ENCODE measurements at regions not wholly inside any gene's neighbourhood (a gene's known extent, or its start where the extent isn't known, plus 50 kb on each side); places are given as distances from the start of the nearest gene placed in this dataset.

GRCh38 chr7:84638339-84638697 lies 443.7 kb upstream of the SEMA3A start:
- H3K9me3 ChIP-seq (ENCODE audit: insufficient read depth, low read length, severe bottlenecking), result no peaks in the 10 kb centered on the region
- no peak overlapping the region for H3K4me2 ChIP-seq (ENCODE audit: insufficient read depth, low read length)
- no peaks in the 10 kb centered on the region for H3K4me1 ChIP-seq (ENCODE audit: insufficient read depth, low read length)
- no peak overlapping the region for H3K27ac ChIP-seq (ENCODE audit: low read length)
- H4K20me1 ChIP-seq (ENCODE audit: insufficient read depth, low read length), result no peaks in the 10 kb centered on the region
- no peak for TF ChIP-seq EZH2 (IDR thresholded peaks at IDR 0.05; ENCODE audit: borderline replicate concordance, low read depth, low read length, severe bottlenecking)
- TF ChIP-seq, protein P1, sequence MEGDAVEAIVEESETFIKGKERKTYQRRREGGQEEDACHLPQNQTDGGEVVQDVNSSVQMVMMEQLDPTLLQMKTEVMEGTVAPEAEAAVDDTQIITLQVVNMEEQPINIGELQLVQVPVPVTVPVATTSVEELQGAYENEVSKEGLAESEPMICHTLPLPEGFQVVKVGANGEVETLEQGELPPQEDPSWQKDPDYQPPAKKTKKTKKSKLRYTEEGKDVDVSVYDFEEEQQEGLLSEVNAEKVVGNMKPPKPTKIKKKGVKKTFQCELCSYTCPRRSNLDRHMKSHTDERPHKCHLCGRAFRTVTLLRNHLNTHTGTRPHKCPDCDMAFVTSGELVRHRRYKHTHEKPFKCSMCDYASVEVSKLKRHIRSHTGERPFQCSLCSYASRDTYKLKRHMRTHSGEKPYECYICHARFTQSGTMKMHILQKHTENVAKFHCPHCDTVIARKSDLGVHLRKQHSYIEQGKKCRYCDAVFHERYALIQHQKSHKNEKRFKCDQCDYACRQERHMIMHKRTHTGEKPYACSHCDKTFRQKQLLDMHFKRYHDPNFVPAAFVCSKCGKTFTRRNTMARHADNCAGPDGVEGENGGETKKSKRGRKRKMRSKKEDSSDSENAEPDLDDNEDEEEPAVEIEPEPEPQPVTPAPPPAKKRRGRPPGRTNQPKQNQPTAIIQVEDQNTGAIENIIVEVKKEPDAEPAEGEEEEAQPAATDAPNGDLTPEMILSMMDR (IDR thresholded peaks at IDR 0.05; ENCODE audit: borderline replicate concordance, extremely low read depth, low read length, poor library complexity, severe bottlenecking), result no peak
- H3K9ac ChIP-seq (ENCODE audit: low read depth, low read length), result no peak overlapping the region
- H3K4me3 ChIP-seq (ENCODE audit: low read depth in 1 of 2, low read length in 2 of 2), result no peak overlapping the region
- no peaks in the 10 kb centered on the region for H3K36me3 ChIP-seq (ENCODE audit: insufficient read depth, low read length)
- no peaks in the 10 kb centered on the region for H3K27me3 ChIP-seq (ENCODE audit: insufficient read depth, low read length, poor library complexity)
- no peak for ATAC-seq (ENCODE audit: insufficient read depth, low read depth)
- no peak overlapping the region for H2AFZ ChIP-seq (ENCODE audit: low read depth, low read length)
- H3K79me2 ChIP-seq (ENCODE audit: insufficient read depth, low read length), result no peaks in the 10 kb centered on the region
- DNase-seq, result no peak

GRCh38 chr7:84637568-84638338 lies 443.2 kb upstream of the SEMA3A start:
- Histone ChIP-seq H3K4me2 (ENCODE audit: insufficient read depth, low read length) (no peak overlapping the region), H3K9ac (ENCODE audit: low read depth, low read length) (no peak overlapping the region), H3K4me1 (ENCODE audit: insufficient read depth, low read length) (no peaks in the 10 kb centered on the region), H3K27me3 (ENCODE audit: insufficient read depth, low read length, poor library complexity) (no peaks in the 10 kb centered on the region), H4K20me1 (ENCODE audit: insufficient read depth, low read length) (no peaks in the 10 kb centered on the region), H3K4me3 (ENCODE audit: low read depth in 1 of 2, low read length in 2 of 2) (no peak overlapping the region), H3K27ac (ENCODE audit: low read length) (no peak overlapping the region), H3K9me3 (ENCODE audit: insufficient read depth, low read length, severe bottlenecking) (no peaks in the 10 kb centered on the region), H3K79me2 (ENCODE audit: insufficient read depth, low read length) (no peaks in the 10 kb centered on the region), H3K36me3 (ENCODE audit: insufficient read depth, low read length) (no peaks in the 10 kb centered on the region), H2AFZ (ENCODE audit: low read depth, low read length) (no peak overlapping the region)
- TF ChIP-seq, protein P1 (IDR thresholded peaks at IDR 0.05; ENCODE audit: borderline replicate concordance, extremely low read depth, low read length, poor library complexity, severe bottlenecking), result no peak
- no peak for TF ChIP-seq EZH2 (IDR thresholded peaks at IDR 0.05; ENCODE audit: borderline replicate concordance, low read depth, low read length, severe bottlenecking)
- no peak for ATAC-seq (ENCODE audit: insufficient read depth, low read depth)
- DNase-seq, result no peak

DNA sequence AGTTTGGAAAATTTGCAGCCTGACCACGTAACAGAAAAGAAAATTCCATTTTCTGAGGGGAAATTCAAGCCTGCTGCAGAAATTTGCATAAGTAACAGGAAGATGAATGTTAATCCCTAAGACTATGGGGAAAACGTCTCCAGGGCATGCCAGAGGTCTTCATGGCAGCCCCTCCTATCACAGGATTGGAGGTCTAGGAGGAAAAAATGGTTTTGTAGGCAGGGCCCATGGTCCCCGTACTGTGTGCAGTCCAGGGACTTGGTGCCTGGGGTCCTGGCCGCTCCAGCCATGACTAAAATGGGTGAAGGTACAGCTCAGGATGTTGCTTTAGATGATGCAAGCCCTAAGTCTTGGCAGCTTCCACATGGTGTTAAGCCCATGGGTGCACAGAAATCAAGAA lies 437.3 kb upstream of the SEMA3A start:
- TF ChIP-seq EZH2 (IDR thresholded peaks at IDR 0.05; ENCODE audit: borderline replicate concordance, low read depth, low read length, severe bottlenecking), result no peak
- TF ChIP-seq, protein P1 (IDR thresholded peaks at IDR 0.05; ENCODE audit: borderline replicate concordance, extremely low read depth, low read length, poor library complexity, severe bottlenecking), result no peak
- no peak for ATAC-seq (ENCODE audit: insufficient read depth, low read depth)
- Histone ChIP-seq H3K9me3 (ENCODE audit: insufficient read depth, low read length, severe bottlenecking) (peaks cover 7% of the 10 kb centered on the region), H3K27ac (ENCODE audit: low read length) (no peak overlapping the region), H3K4me1 (ENCODE audit: insufficient read depth, low read length) (no peaks in the 10 kb centered on the region), H3K9ac (ENCODE audit: low read depth, low read length) (no peak overlapping the region), H3K36me3 (ENCODE audit: insufficient read depth, low read length) (no peaks in the 10 kb centered on the region), H3K4me2 (ENCODE audit: insufficient read depth, low read length) (no peak overlapping the region), H3K27me3 (ENCODE audit: insufficient read depth, low read length, poor library complexity) (no peaks in the 10 kb centered on the region), H3K79me2 (ENCODE audit: insufficient read depth, low read length) (no peaks in the 10 kb centered on the region), H2AFZ (ENCODE audit: low read depth, low read length) (no peak overlapping the region), H3K4me3 (ENCODE audit: low read depth in 1 of 2, low read length in 2 of 2) (no peak overlapping the region), H4K20me1 (ENCODE audit: insufficient read depth, low read length) (no peaks in the 10 kb centered on the region)
- DNase-seq, result no peak

Measured in DND-41 (cell line).